HFFc6 (cell line): ENCODE measurements at regions not wholly inside any gene's neighbourhood (a gene's known extent, or its start where the extent isn't known, plus 50 kb on each side); places are given as distances from the start of the nearest gene placed in this dataset.

Experiments used
- DNase-seq: peaks from one replicate; pipeline ENCODE4 v3.0.0-alpha.2; 2018
- H3K27ac Mint-ChIP-seq: 2 replicates; pipeline ENCODE4 v1.8.0; 2020; ENCODE audit warnings: mild to moderate bottlenecking, mixed read lengths
- H3K27me3 Mint-ChIP-seq: 2 replicates; pipeline ENCODE4 v1.8.0; 2021; ENCODE audit warnings: mild to moderate bottlenecking, moderate library complexity, mixed read lengths; ENCODE audit not compliant: insufficient read depth
- H3K36me3 Mint-ChIP-seq: 2 replicates; pipeline ENCODE4 v1.8.0; 2021; ENCODE audit warnings: low read depth, mixed read lengths
- H3K4me1 Mint-ChIP-seq: 2 replicates; pipeline ENCODE4 v1.8.0; 2020; ENCODE audit warnings: low read depth, mixed read lengths
- H3K4me3 Mint-ChIP-seq: 2 replicates; pipeline ENCODE4 v1.8.0; 2020; ENCODE audit warnings: mild to moderate bottlenecking, moderate library complexity, mixed read lengths
- H3K9me3 Mint-ChIP-seq: 2 replicates; pipeline ENCODE4 v1.8.0; 2020; ENCODE audit warnings: mild to moderate bottlenecking, mixed read lengths
- TF ChIP-seq, protein P1 (sequence below): fragments of 200-600 bp; sonication (generic); IDR thresholded peaks from 2 replicates; pipeline ENCODE4 v1.5.0; 2021; ENCODE audit warnings: antibody characterized with exemption, mild to moderate bottlenecking

DNA sequence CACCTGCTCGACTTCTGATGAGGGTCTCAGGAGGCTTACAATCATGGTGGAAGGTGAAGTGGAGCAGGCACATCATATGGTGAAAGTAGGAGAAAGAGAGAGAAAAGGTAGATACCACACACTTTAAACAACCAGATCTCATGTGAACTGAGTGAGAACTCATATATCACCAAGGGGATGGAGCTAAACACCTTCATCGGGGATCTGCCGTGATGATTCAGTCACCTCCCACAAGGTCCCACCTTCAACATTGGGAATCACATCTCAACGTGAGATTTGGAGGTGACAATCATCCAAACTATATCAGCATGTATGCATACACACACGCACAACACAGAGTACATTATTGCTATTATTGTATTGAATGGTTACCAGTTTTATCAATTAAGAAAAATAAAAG, 453.3 kb upstream of the NRSN1 start:
- H3K9me3 Mint-ChIP-seq: peaks cover 66% of the 10 kb centered on the region
- no peaks in the 10 kb centered on the region for H3K4me1 Mint-ChIP-seq
- TF ChIP-seq, protein P1, sequence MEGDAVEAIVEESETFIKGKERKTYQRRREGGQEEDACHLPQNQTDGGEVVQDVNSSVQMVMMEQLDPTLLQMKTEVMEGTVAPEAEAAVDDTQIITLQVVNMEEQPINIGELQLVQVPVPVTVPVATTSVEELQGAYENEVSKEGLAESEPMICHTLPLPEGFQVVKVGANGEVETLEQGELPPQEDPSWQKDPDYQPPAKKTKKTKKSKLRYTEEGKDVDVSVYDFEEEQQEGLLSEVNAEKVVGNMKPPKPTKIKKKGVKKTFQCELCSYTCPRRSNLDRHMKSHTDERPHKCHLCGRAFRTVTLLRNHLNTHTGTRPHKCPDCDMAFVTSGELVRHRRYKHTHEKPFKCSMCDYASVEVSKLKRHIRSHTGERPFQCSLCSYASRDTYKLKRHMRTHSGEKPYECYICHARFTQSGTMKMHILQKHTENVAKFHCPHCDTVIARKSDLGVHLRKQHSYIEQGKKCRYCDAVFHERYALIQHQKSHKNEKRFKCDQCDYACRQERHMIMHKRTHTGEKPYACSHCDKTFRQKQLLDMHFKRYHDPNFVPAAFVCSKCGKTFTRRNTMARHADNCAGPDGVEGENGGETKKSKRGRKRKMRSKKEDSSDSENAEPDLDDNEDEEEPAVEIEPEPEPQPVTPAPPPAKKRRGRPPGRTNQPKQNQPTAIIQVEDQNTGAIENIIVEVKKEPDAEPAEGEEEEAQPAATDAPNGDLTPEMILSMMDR: no peak
- DNase-seq: no peak
- no peaks in the 10 kb centered on the region for H3K27me3 Mint-ChIP-seq
- no peak overlapping the region for H3K4me3 Mint-ChIP-seq
- no peak overlapping the region for H3K27ac Mint-ChIP-seq
- peaks cover 18% of the 10 kb centered on the region for H3K36me3 Mint-ChIP-seq

GRCh38 chr6:23678626-23679025, 447.4 kb upstream of the NRSN1 start:
- TF ChIP-seq, protein P1: no peak
- no peak overlapping the region for H3K4me3 Mint-ChIP-seq
- H3K27ac Mint-ChIP-seq: no peak overlapping the region
- no peak for DNase-seq
- H3K36me3 Mint-ChIP-seq: peaks cover 9% of the 10 kb centered on the region
- H3K9me3 Mint-ChIP-seq: peaks cover 38% of the 10 kb centered on the region
- H3K4me1 Mint-ChIP-seq: no peaks in the 10 kb centered on the region
- H3K27me3 Mint-ChIP-seq: no peaks in the 10 kb centered on the region

DNA sequence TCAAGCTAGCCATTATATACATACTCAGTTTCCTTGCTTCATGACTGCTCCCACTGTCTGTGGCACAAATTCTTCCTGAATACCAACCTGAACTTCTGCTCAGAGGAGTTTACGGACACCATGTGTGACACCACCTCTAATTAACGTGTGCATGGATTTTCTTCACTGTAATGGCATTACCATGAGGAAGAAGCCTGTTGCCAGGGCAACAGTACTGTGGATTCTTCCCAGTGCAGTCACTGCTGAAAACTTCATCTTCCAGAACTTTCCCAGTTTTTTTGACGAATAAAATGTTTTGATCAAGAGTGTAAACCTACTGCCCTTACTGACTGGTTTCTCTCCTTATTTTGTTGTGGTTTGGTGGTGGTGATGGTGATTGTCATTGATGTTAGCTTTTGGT, 444.3 kb upstream of the NRSN1 start:
- TF ChIP-seq, protein P1: no peak
- H3K9me3 Mint-ChIP-seq: peaks cover 47% of the 10 kb centered on the region
- no peaks in the 10 kb centered on the region for H3K27me3 Mint-ChIP-seq
- H3K4me3 Mint-ChIP-seq: no peak overlapping the region
- H3K27ac Mint-ChIP-seq: no peak overlapping the region
- DNase-seq: no peak
- no peaks in the 10 kb centered on the region for H3K4me1 Mint-ChIP-seq
- no peaks in the 10 kb centered on the region; the same call in 1 of the 2 replicates for H3K36me3 Mint-ChIP-seq

DNA sequence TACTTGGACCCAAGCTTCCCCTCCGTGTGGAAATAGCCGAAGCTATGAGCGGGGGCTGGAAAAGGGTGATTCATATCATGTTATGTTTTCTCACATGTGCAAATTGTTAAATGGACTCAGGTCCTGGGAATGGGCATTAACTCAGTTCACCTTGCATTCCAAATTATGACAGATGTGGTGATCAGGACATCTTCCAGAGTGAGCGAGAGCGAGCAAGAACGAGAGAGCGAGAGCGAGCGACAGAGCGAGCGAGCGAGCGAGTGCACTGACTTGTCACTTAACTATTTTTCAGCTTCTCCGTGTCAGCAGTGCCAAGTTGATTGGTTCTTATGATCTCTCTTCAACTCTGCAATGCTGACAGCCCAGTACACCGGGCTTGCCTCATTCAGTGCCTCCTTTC, 437.4 kb upstream of the NRSN1 start:
- H3K27ac Mint-ChIP-seq: no peak overlapping the region
- no peak overlapping the region for H3K4me3 Mint-ChIP-seq
- no peaks in the 10 kb centered on the region; the same call in 1 of the 2 replicates for H3K36me3 Mint-ChIP-seq
- DNase-seq: no peak
- no peaks in the 10 kb centered on the region for H3K27me3 Mint-ChIP-seq
- H3K4me1 Mint-ChIP-seq: no peaks in the 10 kb centered on the region
- TF ChIP-seq, protein P1: no peak
- peaks cover 60% of the 10 kb centered on the region for H3K9me3 Mint-ChIP-seq

GRCh38 chr6:23690453-23691049, 435.5 kb upstream of the NRSN1 start:
- no peak for DNase-seq
- no peaks in the 10 kb centered on the region for H3K4me1 Mint-ChIP-seq
- no peak overlapping the region for H3K27ac Mint-ChIP-seq
- H3K9me3 Mint-ChIP-seq: peaks cover 44% of the 10 kb centered on the region
- TF ChIP-seq, protein P1: no peak
- no peaks in the 10 kb centered on the region; the same call in 1 of the 2 replicates for H3K36me3 Mint-ChIP-seq
- no peak overlapping the region for H3K4me3 Mint-ChIP-seq
- no peaks in the 10 kb centered on the region for H3K27me3 Mint-ChIP-seq
